ENCODE measurements at regions not wholly inside any gene's neighbourhood (a gene's known extent, or its start where the extent isn't known, plus 50 kb on each side); places are given as distances from the start of the nearest gene placed in this dataset.

- no peak for DNase-seq (ENCODE audit: low spot score in 2 of 2, unreplicated experiment in 2 of 2)
- Mint-ChIP-seq H3K4me3 (no peak overlapping the region), H3K27me3 (ENCODE audit: low read depth) (no peaks in the 10 kb centered on the region), H3K36me3 (no peaks in the 10 kb centered on the region), H3K27ac (peak overlapping the region; percentile 98), H3K9me3 (no peaks in the 10 kb centered on the region), H3K4me1 (peaks cover 76% of the 10 kb centered on the region)
- TF ChIP-seq, protein P1, sequence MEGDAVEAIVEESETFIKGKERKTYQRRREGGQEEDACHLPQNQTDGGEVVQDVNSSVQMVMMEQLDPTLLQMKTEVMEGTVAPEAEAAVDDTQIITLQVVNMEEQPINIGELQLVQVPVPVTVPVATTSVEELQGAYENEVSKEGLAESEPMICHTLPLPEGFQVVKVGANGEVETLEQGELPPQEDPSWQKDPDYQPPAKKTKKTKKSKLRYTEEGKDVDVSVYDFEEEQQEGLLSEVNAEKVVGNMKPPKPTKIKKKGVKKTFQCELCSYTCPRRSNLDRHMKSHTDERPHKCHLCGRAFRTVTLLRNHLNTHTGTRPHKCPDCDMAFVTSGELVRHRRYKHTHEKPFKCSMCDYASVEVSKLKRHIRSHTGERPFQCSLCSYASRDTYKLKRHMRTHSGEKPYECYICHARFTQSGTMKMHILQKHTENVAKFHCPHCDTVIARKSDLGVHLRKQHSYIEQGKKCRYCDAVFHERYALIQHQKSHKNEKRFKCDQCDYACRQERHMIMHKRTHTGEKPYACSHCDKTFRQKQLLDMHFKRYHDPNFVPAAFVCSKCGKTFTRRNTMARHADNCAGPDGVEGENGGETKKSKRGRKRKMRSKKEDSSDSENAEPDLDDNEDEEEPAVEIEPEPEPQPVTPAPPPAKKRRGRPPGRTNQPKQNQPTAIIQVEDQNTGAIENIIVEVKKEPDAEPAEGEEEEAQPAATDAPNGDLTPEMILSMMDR (IDR thresholded peaks at IDR 0.05; ENCODE audit: unreplicated experiment), result no peak
Observed at GRCh38 chr14:76954394-76955190, 73.9 kb downstream of the IRF2BPL start.

DNA sequence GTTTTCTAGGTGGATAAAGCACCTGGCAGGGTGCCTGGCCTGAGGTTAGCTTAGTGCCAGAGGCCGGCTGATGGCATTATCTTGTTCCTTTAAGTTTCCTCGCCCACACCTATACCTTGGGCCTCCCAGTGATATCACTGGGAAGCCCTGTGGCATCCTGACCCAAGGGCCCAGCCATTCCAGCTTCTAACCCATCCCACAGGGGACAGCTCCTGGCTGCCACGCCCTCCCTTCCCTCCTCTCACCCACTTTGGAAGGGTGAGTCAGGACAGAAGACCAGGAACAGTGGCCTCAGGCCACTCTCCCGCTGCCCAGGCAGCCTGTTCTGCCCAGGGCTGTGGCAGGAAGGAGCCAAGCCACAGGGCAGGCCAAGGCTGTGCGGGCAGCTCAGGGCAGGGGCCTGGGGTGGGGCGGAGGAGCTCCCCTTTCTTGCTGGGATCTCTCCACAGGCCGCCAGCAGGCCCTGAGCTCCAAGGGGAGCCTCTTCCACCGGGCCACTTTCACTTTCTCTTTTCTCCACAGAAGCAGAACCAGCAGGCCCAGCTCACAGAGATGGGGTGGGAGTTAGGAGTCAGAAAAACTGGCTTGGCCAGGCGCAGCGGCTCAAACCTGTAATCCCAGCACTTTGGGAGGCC, 75.1 kb downstream of the IRF2BPL start:
- TF ChIP-seq, protein P1 (IDR thresholded peaks at IDR 0.05; ENCODE audit: unreplicated experiment), result no peak
- no peak for DNase-seq (ENCODE audit: low spot score in 2 of 2, unreplicated experiment in 2 of 2)
- H3K27ac Mint-ChIP-seq, result peak overlapping the region; percentile 91
- peaks cover 74% of the 10 kb centered on the region for H3K4me1 Mint-ChIP-seq
- no peak overlapping the region for H3K4me3 Mint-ChIP-seq
- H3K9me3 Mint-ChIP-seq, result no peaks in the 10 kb centered on the region
- no peaks in the 10 kb centered on the region for H3K36me3 Mint-ChIP-seq
- H3K27me3 Mint-ChIP-seq (ENCODE audit: low read depth), result no peaks in the 10 kb centered on the region

DNA sequence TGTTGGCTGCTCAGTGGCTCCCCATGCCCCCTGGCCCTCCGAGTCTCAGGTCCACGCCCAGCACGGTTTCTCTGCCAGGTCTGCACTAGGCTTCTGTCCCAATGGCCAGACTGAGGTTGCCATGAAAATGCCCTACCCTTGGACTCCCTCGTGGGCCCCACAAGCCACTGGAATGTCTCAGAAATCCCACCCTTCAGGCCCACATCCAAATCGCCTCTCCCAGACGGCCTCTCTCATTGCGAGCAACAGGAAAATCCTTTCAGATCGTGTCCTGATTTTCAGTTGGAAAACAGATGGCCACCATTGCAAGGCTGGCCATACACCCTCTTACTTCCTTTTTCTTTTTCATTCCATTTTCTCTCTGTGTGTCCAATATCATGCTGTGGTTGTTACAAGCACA, 77.3 kb downstream of the IRF2BPL start:
- Mint-ChIP-seq H3K36me3 (no peaks in the 10 kb centered on the region), H3K4me3 (no peak overlapping the region), H3K9me3 (no peaks in the 10 kb centered on the region), H3K27me3 (ENCODE audit: low read depth) (no peaks in the 10 kb centered on the region), H3K4me1 (peaks cover 79% of the 10 kb centered on the region), H3K27ac (peak overlapping the region; percentile 95)
- DNase-seq (ENCODE audit: low spot score in 2 of 2, unreplicated experiment in 2 of 2), result no peak
- TF ChIP-seq, protein P1 (IDR thresholded peaks at IDR 0.05; ENCODE audit: unreplicated experiment), result no peak

DNA sequence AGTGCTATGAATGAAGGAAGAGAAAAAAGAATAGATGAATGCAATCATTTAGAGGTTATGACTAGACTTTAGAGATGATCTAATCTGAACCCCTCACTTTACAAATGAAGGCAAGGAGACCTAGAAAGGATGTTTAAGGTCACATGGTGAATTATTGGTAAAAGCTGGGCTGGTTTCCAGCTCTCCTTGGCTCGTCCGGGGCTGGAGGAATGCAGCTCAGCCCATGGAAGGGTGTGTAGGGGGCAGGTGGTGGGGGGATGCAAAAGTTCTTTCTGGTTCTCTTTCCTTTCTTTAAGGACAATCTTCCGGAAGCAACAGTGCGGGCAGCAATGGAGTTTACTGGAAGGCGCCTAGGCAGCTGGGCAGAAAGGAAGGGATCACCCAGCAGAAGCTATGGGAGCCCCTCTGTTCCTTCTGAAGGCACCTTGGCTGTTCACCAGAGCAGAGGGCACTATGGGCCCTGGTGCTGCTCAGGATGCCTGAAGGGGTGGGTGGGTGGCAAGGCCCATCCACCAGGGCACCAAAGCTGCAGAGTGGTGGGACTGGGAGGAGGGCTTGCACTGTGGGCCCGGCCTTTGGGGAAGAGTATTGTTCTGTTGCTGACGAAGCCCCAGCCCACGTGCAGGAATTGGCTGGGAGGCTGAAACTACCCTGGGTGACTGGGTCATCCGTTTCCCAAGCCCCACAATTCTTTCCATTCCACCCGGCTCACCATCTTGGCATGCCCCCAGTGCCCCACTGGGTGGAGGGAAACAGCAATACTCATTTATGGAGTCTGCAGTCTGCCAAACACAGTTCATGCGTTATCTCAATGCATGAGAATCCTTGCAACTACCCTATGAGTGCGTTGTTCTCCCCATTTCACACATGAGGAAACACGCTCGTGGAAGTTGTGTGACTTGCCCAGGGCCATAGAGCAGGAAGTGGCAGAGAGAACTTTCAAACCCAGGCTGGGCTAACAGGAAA, 78.2 kb downstream of the IRF2BPL start:
- Mint-ChIP-seq H3K9me3 (no peaks in the 10 kb centered on the region), H3K27ac (peak overlapping the region; percentile 95), H3K27me3 (ENCODE audit: low read depth) (no peaks in the 10 kb centered on the region), H3K4me1 (peaks cover 70% of the 10 kb centered on the region), H3K36me3 (no peaks in the 10 kb centered on the region), H3K4me3 (no peak overlapping the region)
- DNase-seq (ENCODE audit: low spot score in 2 of 2, unreplicated experiment in 2 of 2), result no peak
- TF ChIP-seq, protein P1 (IDR thresholded peaks at IDR 0.05; ENCODE audit: unreplicated experiment), result no peak

- no peaks in the 10 kb centered on the region for H3K27me3 Mint-ChIP-seq (ENCODE audit: low read depth)
- no peaks in the 10 kb centered on the region for H3K36me3 Mint-ChIP-seq
- H3K4me3 Mint-ChIP-seq, result no peak overlapping the region
- H3K27ac Mint-ChIP-seq, result peak overlapping the region; percentile 95
- no peaks in the 10 kb centered on the region for H3K9me3 Mint-ChIP-seq
- no peak for DNase-seq (ENCODE audit: low spot score in 2 of 2, unreplicated experiment in 2 of 2)
- TF ChIP-seq, protein P1 (IDR thresholded peaks at IDR 0.05; ENCODE audit: unreplicated experiment), result no peak
- peaks cover 64% of the 10 kb centered on the region for H3K4me1 Mint-ChIP-seq
Observed at GRCh38 chr14:76948976-76949375, 79.5 kb downstream of the IRF2BPL start.

All from mesothelial cell of epicardium (in vitro differentiated cells).